OCI-M1 (cell line): ENCODE measurements at regions not wholly inside any gene's neighbourhood (a gene's known extent, or its start where the extent isn't known, plus 50 kb on each side); places are given as distances from the start of the nearest gene placed in this dataset.

Source experiments
- DNase-seq: peaks from one replicate; lab custom pipeline; 2025; lab: John Stamatoyannopoulos, UW

GRCh38 chr10:47190802-47191450 lies 109.1 kb upstream of the GDF10 start:
- DNase-seq = no peak

GRCh38 chr10:47192273-47192672 lies 107.7 kb upstream of the GDF10 start:
- DNase-seq = no peak

- no peak for DNase-seq
Measured at GRCh38 chr10:47193666-47194065, 106.3 kb upstream of the GDF10 start.

GRCh38 chr10:47195274-47195885 lies 104.6 kb upstream of the GDF10 start:
- no peak for DNase-seq

- DNase-seq = no peak
Measured at GRCh38 chr10:47196691-47197090, 103.3 kb upstream of the GDF10 start.

- no peak for DNase-seq
Measured at GRCh38 chr10:47198221-47198620, 101.8 kb upstream of the GDF10 start.

- no peak for DNase-seq
Measured at GRCh38 chr10:47205192-47205591, 94.8 kb upstream of the GDF10 start.

- no peak for DNase-seq
Measured at GRCh38 chr10:47206449-47207280, 93.3 kb upstream of the GDF10 start.

- DNase-seq = no peak
Measured at GRCh38 chr10:47207281-47207615, 92.7 kb upstream of the GDF10 start.

GRCh38 chr10:47207894-47208469 lies 92.0 kb upstream of the GDF10 start:
- DNase-seq = no peak

GRCh38 chr10:47209466-47209865 lies 90.5 kb upstream of the GDF10 start:
- DNase-seq = no peak

- no peak for DNase-seq
Measured at GRCh38 chr10:47214520-47214919, 85.5 kb upstream of the GDF10 start.

GRCh38 chr10:47217113-47217512 lies 82.9 kb upstream of the GDF10 start:
- DNase-seq = no peak

GRCh38 chr10:47218803-47219202 lies 81.2 kb upstream of the GDF10 start:
- no peak for DNase-seq

GRCh38 chr10:47222461-47222860 lies 77.5 kb upstream of the GDF10 start:
- DNase-seq = no peak

GRCh38 chr10:47223236-47223635 lies 76.8 kb upstream of the GDF10 start:
- no peak for DNase-seq

GRCh38 chr10:47224546-47225218 lies 75.3 kb upstream of the GDF10 start:
- no peak for DNase-seq

GRCh38 chr10:47225219-47225927 lies 74.6 kb upstream of the GDF10 start:
- no peak for DNase-seq

GRCh38 chr10:47225928-47226645 lies 73.9 kb upstream of the GDF10 start:
- DNase-seq = no peak

GRCh38 chr10:47230482-47230881 lies 69.5 kb upstream of the GDF10 start:
- no peak for DNase-seq

- no peak for DNase-seq
Measured at GRCh38 chr10:47230957-47231356, 69.0 kb upstream of the GDF10 start.
